Thymus (tissue), 11 donors: ENCODE measurements at regions not wholly inside any gene's neighbourhood (a gene's known extent, or its start where the extent isn't known, plus 50 kb on each side); places are given as distances from the start of the nearest gene placed in this dataset.
"Not testable (repeated sequence)": the region's sequence is repeated elsewhere in the genome, so short reads cannot be mapped to it uniquely, and the experiment has no call there.

ENCODE experiments used
- DNase-seq, 9 donors: peaks; one replicate each; pipeline ENCODE4 v3.0.0-alpha.2; 2013; ENCODE audit warnings: low spot score in 9 of 9, low read depth in 6 of 9, missing footprints in 1 of 9
- H3K27ac ChIP-seq, 2 donors: one replicate each; pipeline ENCODE4 v1.5.1; 2013; ENCODE audit warnings: control low read depth in 1 of 2, low read depth in 1 of 2, low read length in 1 of 2, mild to moderate bottlenecking in 1 of 2, moderate library complexity in 1 of 2
- H3K27me3 ChIP-seq, 2 donors: one replicate each; pipeline ENCODE4 v1.5.1; 2013; ENCODE audit warnings: low read length in 1 of 2; ENCODE audit not compliant: control insufficient read depth in 2 of 2, insufficient read depth in 1 of 2
- H3K36me3 ChIP-seq, 2 donors: one replicate each; pipeline ENCODE4 v1.5.1; 2013; ENCODE audit warnings: low read length in 1 of 2, mild to moderate bottlenecking in 1 of 2, moderate library complexity in 1 of 2; ENCODE audit not compliant: control insufficient read depth in 2 of 2, insufficient read depth in 2 of 2
- H3K4me1 ChIP-seq, 2 donors: one replicate each; pipeline ENCODE4 v1.5.1; 2013; ENCODE audit warnings: low read length in 2 of 2; ENCODE audit not compliant: control insufficient read depth in 2 of 2, insufficient read depth in 2 of 2
- H3K4me3 ChIP-seq, 2 donors: one replicate each; pipeline ENCODE4 v1.5.1; 2013; ENCODE audit warnings: low read length in 2 of 2, control low read depth in 1 of 2, mild to moderate bottlenecking in 1 of 2
- H3K9me3 ChIP-seq, 2 donors: one replicate each; pipeline ENCODE4 v1.5.1; 2013; ENCODE audit warnings: low read length in 1 of 2, mild to moderate bottlenecking in 1 of 2; ENCODE audit not compliant: control insufficient read depth in 2 of 2, insufficient read depth in 1 of 2
- WGBS: extraction: QIAGEN DNeasy Blood & Tissue Kit; methylation state at CpG from one replicate; pipeline ENCODE4 v1.1.7; 2013; 5-methylcytosine and 5-hydroxymethylcytosine counted together
- donor health status: healthy.

GRCh38 chr5:28929366-28929765 lies 1891.0 kb upstream of the CDH9 start:
- H3K4me3 ChIP-seq, H3K36me3 ChIP-seq, DNase-seq, H3K27me3 ChIP-seq, H3K4me1 ChIP-seq, H3K27ac ChIP-seq: not testable (repeated sequence)
- 84% methylated on average over 24 of the region's 24 CpGs for WGBS
- H3K9me3 ChIP-seq, result peaks cover 3 to 22% of the 10 kb centered on the region in 2 donors

GRCh38 chr5:28928327-28928790 lies 1890.0 kb upstream of the CDH9 start:
- WGBS, result 77% methylated on average over 23 of the region's 23 CpGs
- H3K4me1 ChIP-seq, H3K27me3 ChIP-seq, H3K36me3 ChIP-seq, DNase-seq, H3K27ac ChIP-seq, H3K4me3 ChIP-seq: not testable (repeated sequence)
- H3K9me3 ChIP-seq, result peaks cover 3 to 22% of the 10 kb centered on the region in 2 donors

GRCh38 chr5:28927559-28928326 lies 1889.4 kb upstream of the CDH9 start:
- Histone ChIP-seq H3K27ac (no peak overlapping the region), H3K27me3 (no peaks in the 10 kb centered on the region), H3K36me3 (no peaks in the 10 kb centered on the region), H3K4me1 (no peaks in the 10 kb centered on the region), H3K9me3 (peaks cover 3 to 22% of the 10 kb centered on the region in 2 donors), H3K4me3 (no peak overlapping the region)
- WGBS, result 43% methylated on average over 71 of the region's 71 CpGs
- no peak for DNase-seq

GRCh38 chr5:28926422-28926821 lies 1888.0 kb upstream of the CDH9 start:
- peaks cover 3 to 22% of the 10 kb centered on the region in 2 donors for H3K9me3 ChIP-seq
- WGBS, result 94% methylated on average over 17 of the region's 17 CpGs
- H3K27me3 ChIP-seq, result no peaks in the 10 kb centered on the region
- no peak overlapping the region for H3K4me3 ChIP-seq
- no peaks in the 10 kb centered on the region for H3K4me1 ChIP-seq
- H3K36me3 ChIP-seq, result no peaks in the 10 kb centered on the region
- no peak overlapping the region for H3K27ac ChIP-seq
- DNase-seq, result no peak

- WGBS, result 95% methylated on average over 2 of the region's 2 CpGs
- H3K27ac ChIP-seq, result no peak overlapping the region
Measured at GRCh38 chr5:28917631-28918030, 1879.2 kb upstream of the CDH9 start.

GRCh38 chr5:28914297-28914696 lies 1875.9 kb upstream of the CDH9 start:
- no peaks in the 10 kb centered on the region for H3K4me1 ChIP-seq
- DNase-seq, result no peak
- H3K9me3 ChIP-seq, result peaks cover 0 to 4% of the 10 kb centered on the region in 2 donors
- no peak overlapping the region for H3K4me3 ChIP-seq
- no peaks in the 10 kb centered on the region for H3K27me3 ChIP-seq
- no peak overlapping the region for H3K27ac ChIP-seq
- WGBS, result 91% methylated on average over 2 of the region's 2 CpGs
- no peaks in the 10 kb centered on the region for H3K36me3 ChIP-seq

More at GRCh38 chr5:28917631-28918030, 1879.2 kb upstream of the CDH9 start:
- H3K27me3 ChIP-seq, result no peaks in the 10 kb centered on the region
- no peak for DNase-seq
- H3K4me3 ChIP-seq, result no peak overlapping the region
- H3K4me1 ChIP-seq, result no peaks in the 10 kb centered on the region
- H3K9me3 ChIP-seq, result peaks cover 0 to 2% of the 10 kb centered on the region in 2 donors
- no peaks in the 10 kb centered on the region for H3K36me3 ChIP-seq

GRCh38 chr5:28903643-28904042 lies 1865.3 kb upstream of the CDH9 start:
- DNase-seq, result no peak
- Histone ChIP-seq H3K36me3 (no peaks in the 10 kb centered on the region), H3K4me1 (no peaks in the 10 kb centered on the region), H3K27me3 (no peaks in the 10 kb centered on the region), H3K4me3 (no peak overlapping the region), H3K27ac (no peak overlapping the region), H3K9me3 (no peaks in the 10 kb centered on the region)

GRCh38 chr5:28896949-28897348 lies 1858.6 kb upstream of the CDH9 start:
- Histone ChIP-seq H3K4me3 (no peak overlapping the region), H3K36me3 (no peaks in the 10 kb centered on the region), H3K27me3 (no peaks in the 10 kb centered on the region), H3K4me1 (no peaks in the 10 kb centered on the region), H3K27ac (no peak overlapping the region), H3K9me3 (no peaks in the 10 kb centered on the region)
- no peak for DNase-seq

GRCh38 chr5:28880936-28881335 lies 1842.5 kb upstream of the CDH9 start:
- WGBS, result 97% methylated on average over 1 of the region's 1 CpG
- H3K27me3 ChIP-seq, result no peaks in the 10 kb centered on the region
- no peaks in the 10 kb centered on the region for H3K4me1 ChIP-seq
- H3K36me3 ChIP-seq, result no peaks in the 10 kb centered on the region
- H3K27ac ChIP-seq, result no peak overlapping the region
- H3K4me3 ChIP-seq, result no peak overlapping the region
- no peak for DNase-seq
- peaks cover 0 to 9% of the 10 kb centered on the region in 2 donors for H3K9me3 ChIP-seq
